LoVo (cell line): ENCODE measurements at regions not wholly inside any gene's neighbourhood (a gene's known extent, or its start where the extent isn't known, plus 50 kb on each side); places are given as distances from the start of the nearest gene placed in this dataset.
"Not testable (repeated sequence)": the region's sequence is repeated elsewhere in the genome, so short reads cannot be mapped to it uniquely, and the experiment has no call there.

ENCODE experiments used
- DNase-seq: peaks from one replicate; pipeline ENCODE4 v3.0.0-alpha.2; 2016; ENCODE audit warnings: low spot score

DNA sequence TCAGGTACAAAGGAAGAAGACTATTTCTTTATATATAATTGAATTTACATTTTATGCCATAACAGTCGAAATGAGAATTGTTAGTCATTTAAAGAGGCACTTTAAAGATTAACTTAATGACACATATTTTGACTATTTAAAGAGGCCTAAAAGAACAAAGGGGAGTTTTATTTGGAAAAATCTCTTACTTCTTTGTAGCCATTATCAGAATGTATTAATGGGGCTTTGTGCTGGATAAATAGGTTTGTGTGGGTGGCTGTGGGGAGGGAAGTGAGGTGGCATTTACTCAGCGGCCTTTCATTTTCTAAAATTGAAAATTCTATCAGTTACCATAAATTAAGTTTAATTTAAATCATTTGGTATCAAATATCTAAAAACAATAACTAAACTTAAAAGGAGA, 462.2 kb upstream of the CXADR start:
- DNase-seq, result no peak

DNA sequence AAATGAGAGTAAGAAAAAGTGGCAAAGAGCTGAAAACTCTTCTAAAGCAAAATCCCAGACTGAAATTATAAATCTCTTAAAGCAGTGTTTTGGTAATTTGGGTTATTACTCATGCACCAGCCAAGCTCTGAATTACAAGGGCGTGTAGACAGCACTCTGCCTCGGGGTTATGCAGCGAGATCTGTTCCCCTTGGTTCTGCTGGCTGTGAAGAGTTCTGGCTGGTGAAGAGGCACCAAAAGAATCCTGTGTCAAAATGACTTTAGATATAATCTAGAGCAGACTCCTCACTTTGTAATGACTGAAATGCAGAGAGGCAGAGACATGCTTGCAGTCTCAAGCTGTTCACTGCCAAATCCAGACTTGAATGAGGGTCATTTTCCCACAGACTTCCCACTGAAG, 461.8 kb upstream of the CXADR start:
- no peak for DNase-seq

DNA sequence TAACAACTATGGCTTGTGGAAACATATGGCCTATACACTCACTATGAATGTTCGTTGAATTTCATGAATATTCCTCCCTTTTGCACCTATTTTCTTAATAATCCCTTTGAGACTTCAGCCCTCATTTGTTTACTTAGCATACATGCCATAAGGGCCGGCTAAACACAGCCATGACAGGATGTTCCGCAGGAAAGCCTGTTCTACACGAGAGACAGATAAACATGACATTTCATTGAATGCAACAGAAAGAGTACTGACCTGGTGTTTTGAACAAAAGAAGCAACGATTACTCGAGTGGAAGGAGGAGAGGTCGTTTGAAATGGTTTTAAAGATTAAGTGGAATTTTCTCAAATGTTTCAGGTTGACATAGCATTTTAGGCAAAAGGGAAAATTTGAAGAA, 459.5 kb upstream of the CXADR start:
- no peak for DNase-seq

DNA sequence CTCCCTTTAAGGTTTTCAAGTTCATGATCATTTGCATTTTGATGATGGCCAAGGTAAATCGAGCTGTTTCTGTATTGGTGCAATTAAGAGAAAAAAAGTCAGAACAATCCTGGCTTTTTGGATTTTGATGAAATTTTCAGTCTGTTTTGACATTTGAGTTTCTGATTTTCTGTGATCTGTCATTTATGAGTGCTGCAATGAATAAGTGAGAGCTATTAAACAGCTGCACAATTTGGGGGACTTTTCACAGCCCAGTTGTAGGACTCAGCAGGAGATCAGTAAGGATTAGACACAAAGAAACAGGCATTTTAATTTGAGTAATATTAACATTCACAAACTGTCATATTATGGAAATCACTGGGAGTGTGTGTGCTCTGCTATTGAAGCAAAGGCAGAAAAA, 452.9 kb upstream of the CXADR start:
- DNase-seq, result no peak

DNA sequence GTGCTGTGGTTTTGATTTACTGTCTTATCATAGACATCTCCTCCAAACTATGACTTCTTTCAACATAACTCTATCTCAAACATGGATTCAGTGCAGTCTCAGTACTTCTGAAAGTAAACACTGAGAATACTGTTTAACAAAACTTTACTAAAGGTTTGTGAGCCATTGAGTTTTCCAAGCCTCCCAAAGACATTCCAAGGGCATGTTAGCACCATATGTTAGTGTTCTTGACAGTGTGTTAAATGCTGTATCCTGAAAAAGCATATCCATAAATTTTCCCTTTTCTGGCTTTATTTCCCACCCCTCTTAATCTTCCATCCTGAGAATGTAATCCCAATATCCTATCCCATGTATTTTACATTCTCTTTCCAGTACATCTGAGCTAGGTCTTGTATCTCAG, 446.8 kb upstream of the CXADR start:
- DNase-seq, result no peak

DNA sequence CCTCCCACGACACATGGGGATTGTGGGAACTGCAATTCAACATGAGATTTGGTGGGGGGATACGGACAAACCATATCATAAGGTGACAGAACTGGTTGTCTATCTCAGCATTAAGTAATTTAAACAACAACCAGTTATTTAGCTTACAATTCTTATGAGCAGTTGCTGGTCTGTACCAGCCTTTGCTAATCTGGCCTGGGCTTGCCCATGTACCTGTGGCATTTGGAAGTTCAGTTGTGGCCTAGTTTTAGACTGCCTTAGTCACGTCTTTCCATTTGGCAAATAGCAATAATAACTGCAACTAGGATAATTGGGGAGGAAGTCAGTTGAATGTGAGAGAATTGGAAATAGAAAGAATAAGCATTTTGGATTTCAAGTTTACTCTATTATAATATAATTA, 441.8 kb upstream of the CXADR start:
- DNase-seq, result no peak

DNA sequence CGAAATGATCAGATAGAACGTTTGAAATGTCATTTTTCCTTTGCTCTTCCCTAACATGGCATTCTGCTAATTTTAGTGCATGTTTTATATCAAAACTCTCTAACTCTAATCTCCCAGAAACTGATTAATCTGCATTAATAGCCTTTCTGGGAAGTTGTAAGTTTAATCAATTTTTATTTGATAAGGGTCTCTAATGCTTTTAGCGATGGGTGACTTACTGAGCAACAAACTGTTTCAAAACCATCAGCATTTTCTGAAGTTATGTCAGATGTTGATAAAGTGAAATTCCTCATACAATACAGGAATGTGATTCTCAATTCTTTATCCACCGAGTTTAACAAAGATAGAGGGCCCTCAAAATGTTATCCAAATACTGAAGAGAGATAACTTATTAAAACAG, 431.6 kb upstream of the CXADR start:
- no peak for DNase-seq

DNA sequence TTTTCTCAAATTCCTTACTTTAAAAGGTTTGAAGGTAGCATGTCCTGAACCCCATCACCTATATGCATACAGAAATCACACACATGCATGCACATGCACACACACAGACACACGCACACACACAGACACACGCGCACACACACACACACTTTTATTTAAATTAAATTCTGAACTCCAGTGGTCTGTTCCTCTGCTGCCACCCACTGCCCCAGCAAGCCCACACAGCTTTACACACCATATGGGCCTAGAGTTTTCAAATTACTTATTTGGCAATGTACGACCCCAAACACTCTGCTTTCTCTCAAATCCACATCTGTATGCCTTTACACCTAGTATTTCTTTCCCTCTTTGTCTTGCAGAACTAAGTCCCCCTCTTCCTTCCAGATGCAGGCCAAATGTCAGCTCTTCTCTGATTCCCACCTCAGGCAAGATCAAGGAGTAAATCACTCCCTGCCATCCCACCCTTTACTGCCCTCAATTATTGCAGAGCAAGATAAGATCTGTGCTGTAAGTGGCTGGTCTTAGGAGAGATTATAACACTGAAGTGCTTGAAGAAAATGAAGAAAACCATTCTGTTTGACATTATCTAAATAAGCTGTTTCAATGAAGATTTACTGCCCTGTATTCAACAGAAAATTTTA, 429.9 kb upstream of the CXADR start:
- no peak for DNase-seq

DNA sequence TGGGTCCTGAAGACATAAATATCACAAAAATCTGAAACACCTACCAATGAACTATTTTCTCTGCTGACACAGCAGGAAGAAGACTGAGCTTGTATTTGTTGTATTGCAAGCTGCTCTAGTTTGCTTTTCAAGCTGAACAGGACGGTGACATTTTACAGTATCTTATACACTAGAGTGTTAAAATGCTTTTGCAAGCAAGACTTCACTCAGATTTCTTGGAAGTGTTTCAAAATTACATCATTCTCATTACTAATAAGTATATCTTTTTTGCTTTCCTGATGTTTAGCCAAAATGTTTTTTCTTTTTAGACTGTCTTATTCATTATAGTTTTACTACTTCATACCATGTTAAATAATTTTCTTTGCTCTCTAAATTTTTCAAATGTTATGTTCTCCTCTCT, 427.1 kb upstream of the CXADR start:
- no peak for DNase-seq

DNA sequence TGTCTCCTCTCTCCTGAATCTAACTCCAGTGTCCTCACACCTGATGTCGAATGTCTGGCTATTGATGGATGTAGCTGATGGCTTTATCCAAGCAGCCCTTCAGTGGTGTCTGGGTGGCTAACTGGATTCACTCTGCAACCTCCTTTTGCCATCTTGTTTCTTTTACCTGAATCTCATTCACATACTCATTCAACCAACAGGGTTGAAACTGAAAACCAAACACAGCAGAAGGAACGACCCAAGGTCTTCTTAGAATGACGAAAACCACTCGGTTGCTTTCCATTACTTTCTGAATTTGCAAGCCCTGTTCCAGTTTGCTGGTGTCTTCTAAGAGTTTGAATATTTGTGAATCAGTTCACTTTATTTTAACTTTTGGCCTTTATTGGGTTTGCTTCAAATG, 424.3 kb upstream of the CXADR start:
- no peak for DNase-seq

DNA sequence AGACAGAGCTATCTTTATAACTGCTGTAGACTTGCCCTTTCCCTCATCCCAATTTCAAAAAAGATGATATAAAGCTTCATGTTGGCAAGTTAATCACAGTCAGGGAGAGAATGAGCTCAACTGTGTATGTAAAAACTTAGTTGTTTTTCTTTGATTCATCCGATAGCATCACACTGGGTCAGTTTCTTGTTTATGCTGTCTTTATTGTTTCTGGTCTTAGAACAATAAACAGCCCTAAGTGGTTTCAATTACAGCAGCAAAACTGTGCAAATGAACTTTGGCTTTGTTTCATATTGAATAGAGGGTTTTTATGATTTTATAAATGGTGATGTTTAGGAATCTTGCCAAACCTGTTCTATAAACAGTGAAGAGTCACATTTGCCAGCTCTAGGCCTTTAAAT, 423.8 kb upstream of the CXADR start:
- peak; percentile 37 for DNase-seq

DNA sequence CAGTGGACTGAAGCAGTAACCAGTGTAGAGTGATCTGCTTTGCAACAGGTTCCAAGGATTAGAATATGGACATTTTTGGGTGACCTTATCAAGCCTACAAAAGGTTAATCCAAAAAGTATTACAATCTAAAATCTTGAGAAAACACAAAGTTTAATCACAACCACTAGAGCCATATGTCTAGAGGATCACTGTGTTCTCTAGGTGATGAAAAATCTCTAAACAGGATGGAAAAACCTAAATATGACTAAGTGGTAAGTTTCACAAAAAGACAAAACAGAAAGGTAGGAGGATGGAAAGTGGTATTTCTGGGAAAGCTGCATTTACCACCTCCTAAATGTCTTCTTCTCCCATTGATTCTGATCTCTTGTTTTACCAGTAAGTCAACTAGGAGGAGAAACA, 411.1 kb upstream of the CXADR start:
- no peak for DNase-seq

DNA sequence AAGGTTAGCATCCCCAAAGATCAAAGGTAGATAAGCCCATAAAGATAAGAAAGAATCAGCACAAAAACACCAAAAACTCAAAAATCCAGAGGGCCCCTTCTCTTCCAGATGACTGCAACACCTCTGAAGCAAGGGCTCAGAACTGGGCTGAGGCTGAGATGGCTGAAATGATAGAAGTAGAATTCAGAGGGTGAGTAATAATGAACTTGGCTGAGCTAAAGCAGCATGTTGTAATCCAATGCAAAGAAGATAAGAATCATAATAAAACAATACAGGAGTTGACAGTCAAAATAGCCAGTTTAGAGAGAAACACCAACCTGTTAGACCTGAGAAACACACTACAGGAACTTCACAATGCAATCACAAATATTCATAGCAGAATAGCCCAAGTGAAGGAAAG, 406.9 kb upstream of the CXADR start:
- DNase-seq, result no peak

DNA sequence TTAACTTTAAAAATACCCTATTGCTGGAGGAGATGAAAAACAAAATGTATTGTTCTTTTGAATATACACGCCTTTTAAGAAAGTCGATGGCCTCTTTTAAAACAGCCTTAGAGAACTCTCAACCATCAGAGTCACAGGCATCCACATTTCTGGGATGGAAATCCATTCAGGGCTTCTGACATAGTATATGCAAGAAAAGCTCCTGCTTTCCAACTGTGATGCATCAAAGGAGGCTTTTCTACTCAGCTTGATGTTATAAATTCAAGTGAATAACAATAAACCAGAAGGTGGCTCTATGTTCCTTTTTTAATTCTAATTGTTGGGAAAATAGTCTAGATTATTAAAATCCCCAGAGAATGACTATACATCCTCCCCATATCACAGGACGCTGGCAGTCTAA, 398.8 kb upstream of the CXADR start:
- DNase-seq, result no peak

DNA sequence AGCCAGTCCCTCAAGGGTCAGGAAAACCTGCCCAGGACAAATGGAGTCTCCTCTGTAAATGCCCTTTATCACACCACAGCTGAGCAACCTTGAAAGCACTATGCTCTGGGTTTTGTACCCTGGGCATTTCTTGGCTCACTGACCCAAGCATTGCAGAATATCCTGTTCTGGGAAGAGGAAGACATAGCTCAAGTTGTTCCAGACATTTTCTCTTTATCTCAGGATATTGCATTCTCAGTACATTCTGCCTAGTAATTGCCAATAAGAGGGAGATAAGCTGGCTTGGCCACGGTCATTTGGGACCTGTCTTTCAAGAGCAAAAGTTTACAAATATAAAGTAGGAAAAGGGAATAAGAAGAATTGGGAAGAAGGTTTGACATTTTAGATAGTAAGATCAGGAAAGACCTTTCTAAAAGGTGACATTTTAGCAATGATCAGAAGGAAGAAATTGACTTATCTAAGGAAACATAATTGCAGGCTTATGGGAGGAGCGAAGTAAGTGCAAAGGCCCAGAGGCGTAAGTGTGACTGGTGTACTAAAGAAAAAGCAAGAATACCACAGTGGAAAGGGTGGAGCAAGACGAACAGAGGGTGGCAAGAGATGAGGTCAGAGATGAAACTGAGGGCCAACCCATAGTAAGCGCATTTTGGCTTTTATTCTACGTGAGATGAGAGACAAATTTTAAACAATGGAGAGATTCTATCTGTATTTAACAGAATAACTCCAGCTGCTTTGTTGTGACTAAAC, 394.0 kb upstream of the CXADR start:
- no peak for DNase-seq

DNA sequence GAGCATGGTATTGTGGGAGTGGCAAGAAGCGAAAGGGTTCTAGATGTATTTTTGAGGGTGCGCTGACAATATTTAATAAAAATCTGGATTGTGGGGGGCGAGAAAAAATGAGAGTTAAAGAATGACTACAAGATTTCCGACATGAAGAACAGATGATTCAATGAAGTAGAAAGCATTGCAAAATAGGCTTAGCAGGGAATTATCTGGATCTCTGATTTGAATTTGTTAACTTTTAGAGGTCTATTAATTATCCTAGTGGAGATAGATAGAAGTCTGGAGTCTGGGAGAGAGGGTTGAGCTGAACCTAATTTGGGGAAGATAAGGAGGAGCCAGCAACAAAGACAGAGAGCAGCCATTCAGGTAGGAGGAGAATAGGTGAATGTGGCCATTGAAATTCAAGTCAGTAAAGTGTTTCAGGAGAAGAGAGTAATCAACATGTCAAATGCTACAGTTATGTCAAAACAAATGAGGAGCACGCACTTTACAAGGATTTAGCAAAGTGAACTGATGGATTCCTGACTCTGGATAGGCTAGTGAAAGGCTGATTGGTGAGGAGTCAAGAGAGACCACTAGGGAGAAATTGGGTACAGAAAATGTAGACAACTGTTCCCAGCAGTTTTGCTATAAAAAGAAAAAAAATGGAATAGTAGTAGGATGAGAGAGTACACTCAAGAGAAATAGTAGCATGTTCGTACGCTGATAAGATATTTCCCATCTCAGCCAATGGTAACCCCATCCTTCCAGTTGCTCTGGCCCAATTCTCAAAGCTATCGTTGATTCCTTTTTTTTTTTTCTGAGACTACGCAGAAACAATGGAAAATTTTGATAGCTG, 393.2 kb upstream of the CXADR start:
- DNase-seq, result no peak

DNA sequence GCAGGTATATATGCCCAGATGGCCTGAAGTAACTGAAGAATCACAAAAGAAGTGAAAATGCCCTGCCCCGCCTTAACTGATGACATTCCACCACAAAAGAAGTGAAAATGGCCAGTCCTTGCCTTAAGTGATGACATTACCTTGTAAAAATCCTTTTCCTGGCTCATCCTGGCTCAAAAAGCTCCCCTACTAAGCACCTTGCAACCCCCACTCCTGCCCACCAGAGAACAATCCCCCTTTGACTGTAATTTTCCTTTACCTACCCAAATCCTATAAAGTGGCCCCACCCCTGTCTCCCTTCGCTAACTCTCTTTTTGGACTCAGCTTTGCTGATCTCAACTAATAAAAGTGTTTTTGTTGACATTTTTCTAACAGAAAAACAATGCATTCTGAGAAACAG, 385.4 kb upstream of the CXADR start:
- DNase-seq, result not testable (repeated sequence)

DNA sequence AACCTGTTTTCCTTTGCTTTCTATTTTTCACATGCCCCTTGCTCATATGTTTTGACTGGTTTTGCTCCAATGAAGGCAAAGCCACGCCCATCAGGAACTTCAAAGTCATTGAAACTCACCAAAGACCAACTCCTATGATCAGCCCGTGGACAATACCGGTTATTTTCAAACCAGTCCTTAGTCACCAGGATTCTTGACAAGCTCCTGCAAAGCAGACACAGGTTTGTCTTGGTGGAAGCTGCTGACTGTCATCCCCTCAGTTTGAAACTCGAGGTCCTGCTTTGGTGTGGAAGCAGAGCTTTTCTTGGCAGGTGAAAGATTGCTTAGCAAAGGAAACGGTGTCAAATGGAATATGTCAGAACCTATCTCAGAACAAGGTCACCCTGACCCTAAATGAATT, 384.7 kb upstream of the CXADR start:
- DNase-seq, result no peak

DNA sequence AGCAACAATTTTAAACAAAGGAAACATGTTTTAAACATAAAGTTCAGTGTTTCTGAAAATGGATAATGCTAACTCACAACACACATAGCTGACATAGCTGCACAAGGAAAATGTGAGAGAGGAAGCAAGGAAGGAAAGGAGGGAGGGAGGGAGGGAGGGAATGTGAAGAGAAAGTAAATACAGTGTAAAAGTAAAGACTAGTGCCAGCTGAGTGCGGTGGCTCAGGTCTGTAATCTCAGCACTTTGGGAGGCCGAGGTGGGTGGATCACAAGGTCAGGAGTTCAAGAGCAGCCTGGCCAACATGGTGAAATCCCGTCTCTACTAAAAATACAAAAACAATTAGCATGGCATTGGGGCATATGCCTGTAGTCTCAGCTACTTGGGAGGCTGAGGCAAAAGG, 373.7 kb upstream of the CXADR start:
- not testable (repeated sequence) for DNase-seq

DNA sequence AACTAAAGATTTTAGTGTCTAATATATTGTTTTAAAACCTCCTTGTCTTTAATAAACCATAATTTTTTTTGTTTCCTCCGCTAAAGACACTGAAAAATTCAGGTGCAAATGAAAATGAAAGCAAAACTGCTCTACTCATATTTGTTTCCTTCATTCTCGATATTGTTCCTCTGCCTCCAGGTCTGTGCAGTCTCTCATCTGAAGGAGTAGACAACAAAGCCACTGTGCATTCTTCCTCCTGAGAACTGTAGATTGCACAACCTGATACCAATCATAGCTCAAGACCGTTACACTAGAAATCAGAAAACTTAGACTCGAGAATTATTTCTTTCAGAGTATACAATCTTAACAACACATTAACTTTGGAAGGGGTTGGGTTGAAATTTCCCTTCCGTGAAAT, 373.1 kb upstream of the CXADR start:
- peak; percentile 3 for DNase-seq

DNA sequence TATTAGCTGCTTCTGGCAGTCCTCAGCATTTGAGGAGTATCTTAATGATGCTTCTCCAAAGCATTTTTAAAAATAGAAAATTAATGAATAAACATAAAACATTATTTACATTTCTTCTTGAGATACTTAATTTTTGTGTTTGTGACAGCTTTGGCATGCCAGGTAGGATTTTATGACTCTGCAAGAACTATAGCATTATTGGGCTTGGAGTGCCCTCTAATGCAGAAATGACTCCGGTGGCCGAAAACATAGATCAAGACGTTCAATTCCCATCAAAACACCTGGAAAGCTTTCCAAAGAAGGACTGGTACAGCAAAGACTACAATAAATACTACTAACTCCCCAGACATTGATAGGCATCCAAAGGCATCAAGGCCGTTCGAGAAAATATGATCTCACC, 366.4 kb upstream of the CXADR start:
- DNase-seq, result no peak

DNA sequence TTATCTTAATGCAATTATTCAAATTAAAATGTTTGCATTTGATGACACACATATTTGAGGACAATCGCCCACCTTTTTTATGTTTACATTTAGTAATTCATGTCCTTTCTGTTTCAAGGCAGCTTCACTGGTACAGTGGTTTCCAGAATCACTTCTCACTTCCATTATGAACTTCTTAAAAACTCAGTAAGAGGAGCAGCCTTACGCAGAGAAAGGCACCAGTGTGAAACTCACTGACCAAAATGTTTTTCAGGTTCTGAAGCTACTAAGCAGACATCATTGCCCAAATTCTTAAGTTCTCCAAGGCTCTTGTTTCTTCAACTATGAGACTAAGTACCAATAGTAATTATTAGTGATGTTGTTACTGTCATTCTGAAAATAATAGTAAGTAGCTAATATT, 353.1 kb upstream of the CXADR start:
- no peak for DNase-seq

DNA sequence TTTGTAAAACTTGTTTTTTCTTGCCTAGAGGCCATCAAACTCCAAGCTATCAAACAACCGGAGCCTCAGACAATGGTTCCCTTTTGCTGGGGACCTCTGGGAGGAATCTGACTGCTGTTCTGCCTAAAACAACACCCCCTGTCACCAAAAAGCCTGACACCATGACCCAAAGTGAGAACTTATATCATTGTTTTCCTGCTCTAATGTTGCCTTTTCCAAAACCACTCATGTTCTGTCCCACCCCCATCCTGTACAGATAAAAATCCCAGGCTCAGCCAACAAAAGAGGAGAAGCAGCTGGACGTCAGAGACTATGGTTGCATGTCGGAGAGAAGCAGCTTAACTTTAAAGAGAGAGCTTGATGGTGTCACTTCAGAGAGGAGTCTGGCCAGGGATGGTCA, 327.2 kb upstream of the CXADR start:
- DNase-seq, result no peak
